ENCODE measurements at regions not wholly inside any gene's neighbourhood (a gene's known extent, or its start where the extent isn't known, plus 50 kb on each side); places are given as distances from the start of the nearest gene placed in this dataset.

DNA sequence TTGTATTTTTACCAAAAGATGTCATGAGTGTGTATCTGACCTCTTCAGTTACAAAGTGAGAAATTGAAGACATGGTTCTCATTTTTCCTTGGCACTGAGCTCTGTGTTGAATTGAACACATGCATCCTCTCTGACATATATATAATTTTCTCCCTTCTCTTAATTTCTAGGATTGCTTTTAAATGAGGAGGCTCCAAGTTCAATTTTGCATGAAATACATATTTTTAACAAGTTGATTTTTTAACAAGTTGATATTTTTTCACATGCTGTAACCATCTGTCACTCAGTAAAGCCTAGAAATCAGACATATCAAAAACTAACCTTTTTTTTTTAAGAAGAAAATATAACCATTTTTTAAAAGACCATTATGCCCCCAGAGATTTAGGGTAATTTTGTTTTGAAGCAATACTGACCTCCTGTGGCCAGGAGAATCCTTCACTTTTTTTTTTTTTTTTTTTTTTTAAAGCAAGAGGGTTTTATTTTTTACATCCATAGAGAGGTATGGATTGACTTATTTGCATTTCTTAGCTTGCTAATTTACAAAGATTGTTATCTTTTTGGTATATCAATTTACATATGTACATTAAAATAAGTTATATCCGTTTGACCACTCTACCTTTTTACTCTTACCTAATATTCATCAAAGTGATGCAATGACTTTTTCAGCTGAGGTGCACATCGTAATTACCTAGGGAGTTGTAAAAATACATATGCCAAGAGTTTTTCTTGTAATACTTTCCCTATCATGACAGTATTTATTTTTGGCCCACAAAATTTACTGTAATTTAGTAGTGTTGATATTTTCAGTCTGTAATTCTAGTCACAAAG is 161.8 kb downstream of the SOCS6 start:
- TF ChIP-seq POLR2A (IDR thresholded peaks at IDR 0.05) (no peak), CTCF (IDR thresholded peaks at IDR 0.05) (no peak)
